GM23248 (cell line): ENCODE measurements at regions not wholly inside any gene's neighbourhood (a gene's known extent, or its start where the extent isn't known, plus 50 kb on each side); places are given as distances from the start of the nearest gene placed in this dataset.

ENCODE experiments used
- DNase-seq: peaks from one replicate; pipeline ENCODE4 v3.0.0-alpha.2; 2015
- H2AFZ ChIP-seq: fragments of 200-600 bp; sonication (generic); 2 replicates; pipeline ENCODE4 v1.6.1; 2016; ENCODE audit warnings: antibody characterized with exemption
- H3F3A ChIP-seq: fragments of 200-600 bp; sonication (generic); 2 replicates; pipeline ENCODE4 v1.6.1; 2016; ENCODE audit warnings: mild to moderate bottlenecking, antibody characterized with exemption, mixed run types; ENCODE audit not compliant: insufficient read depth
- H3K27ac ChIP-seq: fragments of 200-600 bp; sonication (generic); 2 replicates; pipeline ENCODE4 v1.5.1; 2016; ENCODE audit warnings: mild to moderate bottlenecking
- H3K27me3 ChIP-seq: fragments of 200-600 bp; sonication (generic); replicated peaks from 2 replicates; pipeline ENCODE4 v1.6.1; 2016; ENCODE audit warnings: mild to moderate bottlenecking; ENCODE audit not compliant: insufficient read depth
- H3K36me3 ChIP-seq: fragments of 200-600 bp; sonication (generic); 2 replicates; pipeline ENCODE4 v1.6.1; 2016; ENCODE audit warnings: low read depth, mild to moderate bottlenecking
- H3K4me1 ChIP-seq: fragments of 200-600 bp; sonication (generic); 2 replicates; pipeline ENCODE4 v1.6.1; 2016; ENCODE audit warnings: mild to moderate bottlenecking; ENCODE audit not compliant: insufficient read depth
- H3K4me2 ChIP-seq: fragments of 200-600 bp; sonication (generic); one replicate; pipeline ENCODE4 v1.6.1; 2016; ENCODE audit warnings: mild to moderate bottlenecking; ENCODE audit not compliant: unreplicated experiment
- H3K4me3 ChIP-seq: fragments of 200-600 bp; sonication (generic); 2 replicates; pipeline ENCODE4 v1.5.1; 2016; ENCODE audit warnings: mild to moderate bottlenecking
- H3K79me2 ChIP-seq: fragments of 200-600 bp; sonication (generic); 2 replicates; pipeline ENCODE4 v1.6.1; 2016; ENCODE audit warnings: mild to moderate bottlenecking; ENCODE audit not compliant: insufficient read depth
- H3K9ac ChIP-seq: fragments of 200-600 bp; sonication (generic); 2 replicates; pipeline ENCODE4 v1.6.1; 2016; ENCODE audit warnings: mild to moderate bottlenecking
- H3K9me2 ChIP-seq: fragments of 200-600 bp; sonication (generic); 2 replicates; pipeline ENCODE4 v1.6.1; 2016; ENCODE audit warnings: mixed run types, mild to moderate bottlenecking, moderate library complexity; ENCODE audit not compliant: insufficient read depth
- H3K9me3 ChIP-seq: fragments of 200-600 bp; sonication (generic); one replicate; pipeline ENCODE4 v1.6.1; 2017; ENCODE audit warnings: low read depth
- H4K20me1 ChIP-seq: fragments of 200-600 bp; sonication (generic); 2 replicates; pipeline ENCODE4 v1.6.0; 2016; ENCODE audit not compliant: insufficient read depth
- EZH2 ChIP-seq: fragments of 200-600 bp; sonication (generic); IDR thresholded peaks from 2 replicates; pipeline ENCODE4 v1.6.1; 2018; ENCODE audit warnings: antibody characterized with exemption, mild to moderate bottlenecking; ENCODE audit not compliant: insufficient read depth, poor library complexity, severe bottlenecking
- EZH2phosphoT487 ChIP-seq: fragments of 200-600 bp; sonication (generic); IDR thresholded peaks from 2 replicates; pipeline ENCODE4 v1.6.1; 2018; ENCODE audit warnings: antibody characterized with exemption, moderate library complexity, mild to moderate bottlenecking, low read depth; ENCODE audit not compliant: insufficient read depth
- WGBS, 2 experiments: methylation state at CpG; one replicate each; pipeline ENCODE4 v1.1.6; 2015 to 2017; ENCODE audit warnings: low lambda C conversion rate in 2 of 2, low coverage in 1 of 2; ENCODE audit errors: missing lambda C conversion rate in 2 of 2; 5-methylcytosine and 5-hydroxymethylcytosine counted together
- in situ Hi-C: fragments of 300-500 bp; cut with MboI; formaldehyde crosslinking; loops from 2 replicates; pipeline ENCODE4 v1.15.0; 2020

DNA sequence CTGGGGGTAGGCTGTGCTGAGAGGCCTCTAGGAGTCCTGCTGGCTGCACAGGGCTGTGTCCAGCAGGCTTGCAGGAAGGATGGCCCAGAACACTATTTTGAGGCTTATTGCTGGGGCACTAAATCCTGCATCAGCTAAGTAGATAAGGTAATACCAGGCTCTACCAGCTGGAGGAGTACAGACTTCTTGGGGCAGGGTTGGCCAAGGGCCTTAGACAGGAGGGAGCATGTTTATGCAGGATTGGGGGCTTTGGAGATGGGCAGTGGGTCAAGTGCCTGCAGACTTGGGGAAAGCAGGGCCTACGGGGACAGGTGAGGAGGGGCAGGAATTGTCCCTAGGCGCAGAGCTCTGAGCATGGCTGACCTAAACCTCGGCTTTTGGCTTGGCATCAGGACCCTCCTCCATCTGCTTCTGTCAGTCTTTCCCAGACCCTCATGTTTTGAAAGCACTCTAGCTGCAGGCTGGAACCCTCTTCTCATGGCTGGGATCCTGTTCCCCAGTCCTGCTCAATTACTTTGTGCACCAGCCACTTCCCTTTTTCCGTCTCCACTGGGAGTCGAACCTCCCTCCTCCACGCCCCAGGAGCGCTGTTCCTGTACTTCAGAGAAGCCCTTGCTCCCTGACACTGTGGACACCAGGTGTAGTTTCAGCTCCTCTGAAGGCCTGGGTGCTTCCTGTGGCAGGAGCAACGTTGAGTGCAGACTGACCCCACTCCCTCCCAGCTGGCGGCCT lies 61.0 kb upstream of the SPTLC1 start:
- Histone ChIP-seq H3K9ac (no peak overlapping the region), H3K4me2 (no peak overlapping the region), H3K27me3 (no peaks in the 10 kb centered on the region), H3F3A (no peaks in the 10 kb centered on the region), H4K20me1 (no peaks in the 10 kb centered on the region), H3K4me3 (no peak overlapping the region), H2AFZ (no peak overlapping the region), H3K4me1 (peaks cover 9% of the 10 kb centered on the region), H3K27ac (no peak overlapping the region), H3K9me2 (no peaks in the 10 kb centered on the region), H3K36me3 (no peaks in the 10 kb centered on the region), H3K79me2 (no peaks in the 10 kb centered on the region), H3K9me3 (no peaks in the 10 kb centered on the region)
- DNase-seq: peak; percentile 32
- 83 to 84% methylated on average over 9 of the region's 9 CpGs for WGBS, 2 experiments
- in situ Hi-C loops: no loop called here
- no peak for TF ChIP-seq EZH2
- no peak for TF ChIP-seq EZH2phosphoT487

DNA sequence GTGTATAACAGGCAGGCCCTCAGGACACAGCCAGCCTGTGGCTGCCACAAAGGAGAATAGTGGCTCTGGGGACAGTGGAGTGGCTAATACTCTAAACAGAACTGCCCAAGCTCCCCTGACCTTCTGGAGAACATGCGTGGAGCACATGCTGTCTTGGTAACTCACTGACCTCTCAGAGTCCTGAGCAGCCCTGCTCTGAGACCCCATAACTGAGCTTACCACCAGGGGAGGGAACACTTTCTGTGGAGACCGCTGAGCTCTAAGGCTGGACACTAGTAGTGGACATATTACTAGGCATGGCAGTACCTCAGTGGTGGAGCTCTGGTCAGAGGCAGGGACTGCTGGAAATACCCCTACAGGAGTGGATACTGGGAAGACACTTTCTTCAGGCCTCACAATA lies 60.2 kb upstream of the SPTLC1 start:
- H3K27ac ChIP-seq: no peak overlapping the region
- no peaks in the 10 kb centered on the region for H4K20me1 ChIP-seq
- no peak for TF ChIP-seq EZH2
- no peak for TF ChIP-seq EZH2phosphoT487
- no peak overlapping the region for H3K4me3 ChIP-seq
- H3K9ac ChIP-seq: no peak overlapping the region
- H3K36me3 ChIP-seq: no peaks in the 10 kb centered on the region
- no peaks in the 10 kb centered on the region for H3K9me3 ChIP-seq
- no peak for DNase-seq
- peaks cover 2% of the 10 kb centered on the region for H3K4me1 ChIP-seq
- WGBS, 2 experiments: 88 to 89% methylated on average over 2 of the region's 2 CpGs
- H3F3A ChIP-seq: no peaks in the 10 kb centered on the region
- no peak overlapping the region for H3K4me2 ChIP-seq
- no peaks in the 10 kb centered on the region for H3K9me2 ChIP-seq
- H3K79me2 ChIP-seq: no peaks in the 10 kb centered on the region
- in situ Hi-C loops: no loop called here
- no peaks in the 10 kb centered on the region for H3K27me3 ChIP-seq
- no peak overlapping the region for H2AFZ ChIP-seq

DNA sequence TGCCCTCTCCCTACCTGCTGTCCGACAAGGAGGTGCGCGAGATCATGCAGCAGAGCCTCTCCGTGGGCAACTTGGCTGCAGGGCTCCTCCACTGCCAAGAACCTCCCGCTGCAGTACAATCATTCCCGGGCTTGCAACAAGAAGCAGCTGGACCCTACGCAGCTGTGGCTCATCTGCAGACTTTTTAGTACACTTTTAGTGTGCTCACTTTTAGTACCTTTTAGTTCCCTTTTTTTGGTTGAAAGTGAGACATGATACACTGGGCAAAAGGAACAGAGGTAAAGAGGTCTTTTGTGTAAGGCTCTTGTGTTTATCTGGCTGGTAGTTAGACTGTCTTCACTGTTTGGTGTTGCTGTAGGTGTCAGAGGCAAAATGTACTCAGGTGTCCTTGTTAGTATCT lies 58.1 kb upstream of the SPTLC1 start:
- Histone ChIP-seq H3F3A (no peaks in the 10 kb centered on the region), H3K9ac (no peak overlapping the region), H3K9me2 (no peaks in the 10 kb centered on the region), H3K4me3 (no peak overlapping the region), H3K4me2 (no peak overlapping the region), H3K79me2 (no peaks in the 10 kb centered on the region), H3K27ac (no peak overlapping the region), H3K36me3 (no peaks in the 10 kb centered on the region), H2AFZ (no peak overlapping the region), H3K27me3 (no peaks in the 10 kb centered on the region), H3K9me3 (no peaks in the 10 kb centered on the region), H3K4me1 (no peaks in the 10 kb centered on the region), H4K20me1 (no peaks in the 10 kb centered on the region)
- DNase-seq: no peak
- TF ChIP-seq EZH2: no peak
- no peak for TF ChIP-seq EZH2phosphoT487
- 79 to 80% methylated on average over 7 of the region's 7 CpGs for WGBS, 2 experiments
- in situ Hi-C loops: no loop called here

DNA sequence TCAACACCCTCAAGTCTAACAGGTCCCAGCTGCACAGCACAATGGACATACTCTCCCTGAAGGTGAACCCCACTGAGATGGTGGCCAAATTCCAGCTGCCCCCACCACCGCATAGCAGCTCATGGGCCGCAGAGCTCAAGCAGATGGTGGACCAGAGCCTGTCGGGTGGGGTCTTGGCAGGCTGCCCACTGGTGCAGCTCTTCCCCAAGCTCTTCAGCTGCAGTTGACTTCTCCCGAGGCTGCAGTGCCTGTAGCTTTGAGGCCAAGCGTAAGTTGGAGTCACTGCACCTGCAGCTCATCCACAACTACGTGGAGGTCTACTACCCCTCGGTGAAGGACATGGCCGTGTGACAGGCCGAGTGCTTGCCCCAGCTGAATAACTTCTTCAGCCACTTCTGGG lies 56.6 kb upstream of the SPTLC1 start:
- Histone ChIP-seq H2AFZ (no peak overlapping the region), H3K9me2 (no peaks in the 10 kb centered on the region), H3K4me1 (no peaks in the 10 kb centered on the region), H3K9me3 (no peaks in the 10 kb centered on the region), H3F3A (no peaks in the 10 kb centered on the region), H3K27ac (no peak overlapping the region), H3K79me2 (no peaks in the 10 kb centered on the region), H3K4me2 (no peak overlapping the region), H4K20me1 (no peaks in the 10 kb centered on the region), H3K9ac (no peak overlapping the region), H3K36me3 (no peaks in the 10 kb centered on the region), H3K4me3 (no peak overlapping the region), H3K27me3 (no peaks in the 10 kb centered on the region)
- TF ChIP-seq EZH2: no peak
- TF ChIP-seq EZH2phosphoT487: no peak
- in situ Hi-C loops: no loop called here
- no peak for DNase-seq
- 38 to 61% methylated on average over 9 of the region's 9 CpGs for WGBS, 2 experiments
